Sigmoid colon (tissue), 4 donors: ENCODE measurements at regions not wholly inside any gene's neighbourhood (a gene's known extent, or its start where the extent isn't known, plus 50 kb on each side); places are given as distances from the start of the nearest gene placed in this dataset.

Experiments
- CTCF ChIP-seq, 4 experiments: fragments of 450-650 bp in 3 of 4; fragments of 200-600 bp in 1 of 4; IDR thresholded peaks; one replicate each; pipeline ENCODE4 v1.5.1; 2016 to 2019; ENCODE audit warnings: antibody characterized with exemption in 4 of 4, mild to moderate bottlenecking in 3 of 4, moderate library complexity in 2 of 4
- EP300 ChIP-seq, 4 donors: sonication (generic); formaldehyde crosslinking; IDR thresholded peaks; one replicate each; pipeline ENCODE4 v1.6.1; 2017; ENCODE audit warnings: antibody characterized with exemption in 4 of 4
- POLR2A ChIP-seq, 2 donors: fragments of 450-650 bp; IDR thresholded peaks; one replicate each; pipeline ENCODE4 v1.6.1; 2016; ENCODE audit warnings: antibody characterized with exemption in 2 of 2, mild to moderate bottlenecking in 2 of 2, moderate library complexity in 2 of 2
- POLR2AphosphoS5 ChIP-seq, 4 donors: sonication (generic); formaldehyde crosslinking; IDR thresholded peaks; one replicate each; pipeline ENCODE4 v1.6.1; 2017; ENCODE audit warnings: antibody characterized with exemption in 4 of 4

- TF ChIP-seq POLR2A (IDR thresholded peaks at IDR 0.05): no peak
- TF ChIP-seq CTCF (IDR thresholded peaks at IDR 0.05): no peak
- TF ChIP-seq POLR2AphosphoS5 (IDR thresholded peaks at IDR 0.05): no peak
- no peak for TF ChIP-seq EP300 (IDR thresholded peaks at IDR 0.05)
Measured at GRCh38 chr5:50900952-50901510, 234.6 kb downstream of the PARP8 start.
